Esophagus squamous epithelium (tissue), 5 donors: ENCODE measurements at regions not wholly inside any gene's neighbourhood (a gene's known extent, or its start where the extent isn't known, plus 50 kb on each side); places are given as distances from the start of the nearest gene placed in this dataset.
A peak's percentile ranks its signal among the peaks of the same experiment; 100 is the strongest.
"Not testable (repeated sequence)": the region's sequence is repeated elsewhere in the genome, so short reads cannot be mapped to it uniquely, and the experiment has no call there.

Experiments used
- DNase-seq: peaks from one replicate; lab custom pipeline; 2025; lab: John Stamatoyannopoulos, UW
- H3K27ac ChIP-seq, 4 donors: fragments of 200-600 bp; sonication (generic); one replicate each; pipeline ENCODE4 v1.5.1; 2016 to 2019; ENCODE audit warnings: mild to moderate bottlenecking in 1 of 4
- H3K27me3 ChIP-seq, 4 donors: fragments of 200-600 bp; sonication (generic); 1 replicate in 3 of 4; 2 replicates in 1 of 4; pipeline versions ENCODE4 v1.5.1 to v1.6.0; 2017 to 2021; ENCODE audit warnings: antibody characterized with exemption in 1 of 4
- H3K36me3 ChIP-seq, 3 donors: fragments of 200-600 bp; sonication (generic); one replicate each; pipeline ENCODE4 v1.5.1; 2016 to 2019
- H3K4me1 ChIP-seq, 3 donors: fragments of 200-600 bp; sonication (generic); one replicate each; pipeline ENCODE4 v1.5.1; 2017 to 2019
- H3K4me3 ChIP-seq, 4 donors: fragments of 200-600 bp; sonication (generic); 1 replicate in 3 of 4; 2 replicates in 1 of 4; pipeline ENCODE4 v1.5.1; 2016 to 2019; ENCODE audit warnings: mild to moderate bottlenecking in 2 of 4, moderate library complexity in 1 of 4
- H3K9me3 ChIP-seq, 3 donors: fragments of 200-600 bp; sonication (generic); one replicate each; pipeline ENCODE4 v1.5.1; 2016 to 2019
- POLR2A ChIP-seq, 4 donors: fragments of 450-650 bp; IDR thresholded peaks; one replicate each; pipeline ENCODE4 v1.6.1; 2017; ENCODE audit warnings: antibody characterized with exemption in 4 of 4, mild to moderate bottlenecking in 4 of 4, moderate library complexity in 3 of 4
- WGBS, 2 donors: methylation state at CpG; one replicate each; pipeline ENCODE4 v1.1.5; 2018; 5-methylcytosine and 5-hydroxymethylcytosine counted together
- intact Hi-C: fragments of 100-400 bp; cut with DNase I; formaldehyde crosslinking; loops from one replicate; pipeline ENCODE4 v1.15.0; 2022
- TF ChIP-seq, protein P1 (sequence below), 6 experiments: fragments of 450-650 bp in 4 of 6; fragments of 200-600 bp in 2 of 6; sonication (generic) in 2 of 6; IDR thresholded peaks; one replicate each; pipeline ENCODE4 v1.5.1; 2016 to 2019; ENCODE audit warnings: antibody characterized with exemption in 6 of 6, mild to moderate bottlenecking in 4 of 6, moderate library complexity in 4 of 6
- donor health status: DM: yes; HTN: yes; CAD: no.

DNA sequence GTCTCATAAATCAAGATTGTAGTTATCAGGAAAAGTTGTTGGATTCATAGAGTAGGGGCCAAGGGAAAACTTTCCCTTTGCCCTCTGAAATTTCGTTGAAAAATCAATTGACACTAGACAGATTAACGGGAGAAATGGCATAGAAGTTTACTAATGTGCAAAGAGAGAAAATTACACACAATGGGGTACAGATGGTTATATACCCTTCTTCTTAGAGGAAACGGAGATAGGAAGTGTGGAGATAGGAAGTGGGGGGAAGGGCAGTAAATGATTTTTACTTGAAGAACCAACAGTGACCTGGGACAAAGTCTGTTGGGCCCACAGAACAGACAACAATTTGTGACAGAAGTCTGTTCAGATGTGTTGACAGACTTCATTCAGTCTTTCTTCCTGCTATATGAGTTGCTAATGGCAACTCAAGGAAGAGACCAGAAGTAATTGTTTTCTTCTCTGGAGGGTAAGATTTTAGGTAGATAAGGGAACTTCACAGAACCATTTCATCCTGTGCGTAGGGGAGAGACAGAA is 177.9 kb downstream of the C9orf152 start:
- 61 to 75% methylated on average over 4 of the region's 4 CpGs for WGBS, 2 donors
- intact Hi-C loops: no loop called here
- H3K27me3 ChIP-seq: no peaks in the 10 kb centered on the region
- H3K4me1 ChIP-seq: peaks cover 5 to 41% (median 12%) of the 10 kb centered on the region in 3 donors
- no peak for TF ChIP-seq POLR2A (IDR thresholded peaks at IDR 0.05)
- TF ChIP-seq, protein P1, sequence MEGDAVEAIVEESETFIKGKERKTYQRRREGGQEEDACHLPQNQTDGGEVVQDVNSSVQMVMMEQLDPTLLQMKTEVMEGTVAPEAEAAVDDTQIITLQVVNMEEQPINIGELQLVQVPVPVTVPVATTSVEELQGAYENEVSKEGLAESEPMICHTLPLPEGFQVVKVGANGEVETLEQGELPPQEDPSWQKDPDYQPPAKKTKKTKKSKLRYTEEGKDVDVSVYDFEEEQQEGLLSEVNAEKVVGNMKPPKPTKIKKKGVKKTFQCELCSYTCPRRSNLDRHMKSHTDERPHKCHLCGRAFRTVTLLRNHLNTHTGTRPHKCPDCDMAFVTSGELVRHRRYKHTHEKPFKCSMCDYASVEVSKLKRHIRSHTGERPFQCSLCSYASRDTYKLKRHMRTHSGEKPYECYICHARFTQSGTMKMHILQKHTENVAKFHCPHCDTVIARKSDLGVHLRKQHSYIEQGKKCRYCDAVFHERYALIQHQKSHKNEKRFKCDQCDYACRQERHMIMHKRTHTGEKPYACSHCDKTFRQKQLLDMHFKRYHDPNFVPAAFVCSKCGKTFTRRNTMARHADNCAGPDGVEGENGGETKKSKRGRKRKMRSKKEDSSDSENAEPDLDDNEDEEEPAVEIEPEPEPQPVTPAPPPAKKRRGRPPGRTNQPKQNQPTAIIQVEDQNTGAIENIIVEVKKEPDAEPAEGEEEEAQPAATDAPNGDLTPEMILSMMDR (IDR thresholded peaks at IDR 0.05): no peak
- DNase-seq: no peak
- no peak overlapping the region for H3K4me3 ChIP-seq
- H3K27ac ChIP-seq: peak overlapping the region; percentile 30 to 62 (median 54)
- H3K36me3 ChIP-seq: no peaks in the 10 kb centered on the region
- H3K9me3 ChIP-seq: no peaks in the 10 kb centered on the region

DNA sequence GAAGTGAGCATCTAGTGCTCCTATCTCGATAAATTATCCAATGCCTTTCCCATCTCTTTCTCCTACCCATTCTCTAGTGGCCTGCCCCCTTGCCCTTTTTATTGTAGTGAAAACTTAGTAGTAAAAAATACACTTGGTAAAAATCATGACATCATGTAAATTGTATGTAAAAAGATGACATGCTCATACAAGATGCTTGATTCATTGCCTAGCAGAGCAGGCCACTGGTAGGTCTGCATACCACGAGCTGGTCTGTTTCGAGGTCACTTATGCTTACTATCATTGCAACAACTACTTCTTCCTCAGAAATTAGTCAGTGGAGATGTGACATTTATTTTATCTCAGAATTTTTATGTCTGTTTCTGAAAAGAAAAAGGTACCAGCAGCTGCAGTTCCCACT is 177.3 kb downstream of the C9orf152 start:
- 70 to 73% methylated on average over 3 of the region's 3 CpGs for WGBS, 2 donors
- H3K4me3 ChIP-seq: no peak overlapping the region
- DNase-seq: no peak

DNA sequence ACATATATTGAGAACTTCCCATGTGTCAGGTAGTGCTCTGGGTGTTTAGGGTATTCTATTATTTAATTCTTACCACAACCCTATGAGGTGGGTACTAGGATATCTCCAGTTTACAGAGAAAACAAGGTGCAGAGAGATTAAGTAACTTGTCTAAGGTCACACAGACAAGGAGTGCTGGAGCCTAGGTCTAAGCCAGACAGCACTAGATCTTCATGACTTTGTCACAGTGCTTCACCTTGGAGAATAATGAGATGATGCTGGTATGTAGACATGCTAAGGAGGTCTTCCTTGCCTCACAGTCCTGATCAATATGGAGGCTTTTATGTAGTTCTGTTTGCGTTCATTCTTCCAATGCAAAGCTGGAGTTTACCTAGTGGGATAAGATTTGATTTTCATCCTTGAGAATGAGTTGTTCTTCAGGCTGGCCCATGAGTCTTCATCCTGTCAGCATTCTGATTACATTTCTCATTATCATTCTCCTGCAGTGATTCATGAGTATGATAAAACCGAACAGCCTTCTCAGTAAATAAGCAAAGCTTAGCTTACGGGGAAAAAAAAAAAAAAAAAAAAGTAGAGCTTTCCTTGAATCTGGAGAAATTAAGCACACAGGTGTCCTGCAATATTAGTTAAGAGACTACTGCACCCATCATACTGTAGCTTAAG is 176.3 kb downstream of the C9orf152 start:
- peaks cover 5 to 41% (median 12%) of the 10 kb centered on the region in 3 donors for H3K4me1 ChIP-seq
- no peak for DNase-seq
- WGBS, 2 donors: 39 to 58% methylated on average over 3 of the region's 3 CpGs
- no peak for TF ChIP-seq POLR2A (IDR thresholded peaks at IDR 0.05)
- TF ChIP-seq, protein P1 (IDR thresholded peaks at IDR 0.05): no peak
- intact Hi-C loops: no loop called here
- no peaks in the 10 kb centered on the region for H3K36me3 ChIP-seq
- no peaks in the 10 kb centered on the region for H3K9me3 ChIP-seq
- H3K27ac ChIP-seq: no peak overlapping the region
- no peak overlapping the region for H3K4me3 ChIP-seq
- H3K27me3 ChIP-seq: no peaks in the 10 kb centered on the region

More for the DNA sequence above, 177.3 kb downstream of the C9orf152 start:
- no peaks in the 10 kb centered on the region for H3K36me3 ChIP-seq
- TF ChIP-seq, protein P1 (IDR thresholded peaks at IDR 0.05): no peak
- no peak for TF ChIP-seq POLR2A (IDR thresholded peaks at IDR 0.05)
- no peaks in the 10 kb centered on the region for H3K9me3 ChIP-seq
- H3K27me3 ChIP-seq: no peaks in the 10 kb centered on the region
- H3K4me1 ChIP-seq: peaks cover 5 to 41% (median 12%) of the 10 kb centered on the region in 3 donors
- peak overlapping the region in 1 of 4 donors; percentile 54 for H3K27ac ChIP-seq
- intact Hi-C loops: no loop called here

DNA sequence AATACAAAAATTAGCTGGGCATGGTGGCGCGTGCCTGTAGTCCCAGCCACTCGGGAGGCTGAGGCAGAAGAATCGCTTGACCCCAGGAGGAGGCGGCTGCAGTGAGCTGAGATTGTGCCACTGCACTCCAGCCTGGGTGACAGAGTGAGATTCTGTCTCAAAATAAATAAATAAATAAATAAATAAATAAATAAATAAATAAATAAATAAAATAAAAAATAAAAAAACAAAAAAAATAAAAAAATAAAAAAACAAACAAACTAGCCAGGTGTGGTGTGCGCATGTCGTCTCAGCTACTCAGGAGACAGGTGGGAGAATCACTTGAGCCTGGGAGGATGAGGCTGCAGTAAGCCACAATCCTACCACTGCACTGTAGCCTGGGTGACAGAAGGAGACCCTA is 175.4 kb downstream of the C9orf152 start:
- H3K4me1 ChIP-seq: peaks cover 5 to 38% (median 12%) of the 10 kb centered on the region in 3 donors
- H3K36me3 ChIP-seq, H3K4me3 ChIP-seq, intact Hi-C loops, H3K27me3 ChIP-seq, H3K27ac ChIP-seq, DNase-seq, H3K9me3 ChIP-seq: not testable (repeated sequence)
- WGBS, 2 donors: 94 to 95% methylated on average over 5 to 7 of the region's 7 CpGs

DNA sequence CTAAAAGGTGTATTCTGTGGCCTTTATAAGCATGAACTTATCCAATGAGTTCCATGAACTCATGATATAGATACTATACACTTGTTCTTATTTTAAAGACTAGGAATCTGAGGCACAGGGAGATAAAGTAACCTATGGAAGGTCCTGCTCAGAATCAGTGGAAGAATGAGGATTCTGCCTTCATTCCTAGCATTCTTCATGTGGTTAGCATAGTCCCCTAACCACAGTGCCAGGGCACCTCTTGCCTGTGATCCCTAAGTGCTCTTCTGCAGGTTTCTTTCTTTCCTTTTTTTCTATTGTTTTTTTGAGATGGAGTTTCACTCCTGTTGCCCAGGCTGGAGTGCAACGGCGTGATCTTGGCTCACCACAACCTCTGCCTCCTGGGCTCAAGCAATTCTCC is 174.1 kb downstream of the C9orf152 start:
- Histone ChIP-seq H3K9me3 (no peaks in the 10 kb centered on the region), H3K4me1 (peaks cover 5 to 27% (median 12%) of the 10 kb centered on the region in 3 donors), H3K36me3 (no peaks in the 10 kb centered on the region), H3K27ac (no peak overlapping the region), H3K4me3 (no peak overlapping the region), H3K27me3 (no peaks in the 10 kb centered on the region)
- TF ChIP-seq, protein P1 (IDR thresholded peaks at IDR 0.05): no peak
- TF ChIP-seq POLR2A (IDR thresholded peaks at IDR 0.05): no peak
- intact Hi-C loops: no loop called here
- 76 to 86% methylated on average over 2 of the region's 2 CpGs for WGBS, 2 donors
- DNase-seq: no peak
